Endothelial cell of umbilical vein (primary cell): ENCODE measurements at regions not wholly inside any gene's neighbourhood (a gene's known extent, or its start where the extent isn't known, plus 50 kb on each side); places are given as distances from the start of the nearest gene placed in this dataset.

Experiments
- CTCF ChIP-seq, 2 donors: IDR thresholded peaks; 1 replicate in 1 of 2; 2 replicates in 1 of 2; pipeline ENCODE4 v1.5.1; 2011; ENCODE audit warnings: low read length in 2 of 2, mild to moderate bottlenecking in 2 of 2, moderate library complexity in 2 of 2, control low read depth in 1 of 2, inconsistent platforms in 1 of 2, low read depth in 1 of 2; ENCODE audit not compliant: insufficient read depth in 1 of 2; ENCODE audit errors: extremely low read depth in 1 of 2
- EZH2 ChIP-seq: IDR thresholded peaks from 2 replicates; pipeline ENCODE4 v1.6.1; 2012; ENCODE audit warnings: borderline replicate concordance, low read depth, mild to moderate bottlenecking, moderate library complexity, low read length, inconsistent platforms; ENCODE audit not compliant: severe bottlenecking
- POLR2A ChIP-seq: IDR thresholded peaks from 2 replicates; pipeline ENCODE4 v1.6.1; 2012; ENCODE audit warnings: low read depth, mild to moderate bottlenecking, control low read depth, low read length

- TF ChIP-seq CTCF (IDR thresholded peaks at IDR 0.05; ENCODE audit: extremely low read depth in 1 of 2, insufficient read depth in 1 of 2, low read depth in 1 of 2, low read length in 2 of 2) = peak; percentile 12 to 41
- TF ChIP-seq POLR2A = no peak
- no peak for TF ChIP-seq EZH2
Observed at GRCh38 chr7:142556740-142557139, 192.5 kb upstream of the PRSS1 start.
